GM21737 (cell line): ENCODE measurements at regions not wholly inside any gene's neighbourhood (a gene's known extent, or its start where the extent isn't known, plus 50 kb on each side); places are given as distances from the start of the nearest gene placed in this dataset.

Experiments
- ATAC-seq: cut with Tn5 transposase; IDR thresholded peaks from one replicate; pipeline ENCODE4 v1.9.1; 2021; ENCODE audit warnings: mild to moderate bottlenecking, moderate library complexity; ENCODE audit not compliant: unreplicated experiment

- ATAC-seq: no peak
Observed at GRCh38 chrX:134718105-134718965, 60.1 kb upstream of the PLAC1 start.

- ATAC-seq: no peak
Observed at GRCh38 chrX:134717698-134718097, 59.4 kb upstream of the PLAC1 start.

- ATAC-seq: no peak
Observed at GRCh38 chrX:134716620-134717012, 58.3 kb upstream of the PLAC1 start.

GRCh38 chrX:134715930-134716619, 57.8 kb upstream of the PLAC1 start:
- ATAC-seq: no peak

GRCh38 chrX:134714633-134715110, 56.4 kb upstream of the PLAC1 start:
- no peak for ATAC-seq

- no peak for ATAC-seq
Observed at GRCh38 chrX:134713618-134714107, 55.4 kb upstream of the PLAC1 start.

GRCh38 chrX:134712272-134712671, 54.0 kb upstream of the PLAC1 start:
- no peak for ATAC-seq

- ATAC-seq: no peak
Observed at GRCh38 chrX:134711135-134711921, 53.1 kb upstream of the PLAC1 start.
